NCI-H510A (cell line): ENCODE measurements at regions not wholly inside any gene's neighbourhood (a gene's known extent, or its start where the extent isn't known, plus 50 kb on each side); places are given as distances from the start of the nearest gene placed in this dataset.
"Not testable (repeated sequence)": the region's sequence is repeated elsewhere in the genome, so short reads cannot be mapped to it uniquely, and the experiment has no call there.

ENCODE experiments used
- DNase-seq: peaks from one replicate; lab custom pipeline; 2025; lab: John Stamatoyannopoulos, UW

- no peak for DNase-seq
Measured at GRCh38 chr10:29828440-29828894, 193.7 kb upstream of the SVIL start.

GRCh38 chr10:29827512-29827911 is 192.7 kb upstream of the SVIL start:
- DNase-seq, result no peak

- DNase-seq, result no peak
Measured at GRCh38 chr10:29826801-29827450, 192.2 kb upstream of the SVIL start.

- no peak for DNase-seq
Measured at GRCh38 chr10:29826221-29826620, 191.4 kb upstream of the SVIL start.

GRCh38 chr10:29823553-29824080 is 188.8 kb upstream of the SVIL start:
- DNase-seq, result no peak

GRCh38 chr10:29820890-29821461 is 186.2 kb upstream of the SVIL start:
- no peak for DNase-seq

- DNase-seq, result no peak
Measured at GRCh38 chr10:29816801-29817558, 182.2 kb upstream of the SVIL start.

- DNase-seq, result no peak
Measured at GRCh38 chr10:29815572-29815971, 180.8 kb upstream of the SVIL start.

- no peak for DNase-seq
Measured at GRCh38 chr10:29811751-29812427, 177.1 kb upstream of the SVIL start.

- no peak for DNase-seq
Measured at GRCh38 chr10:29810816-29811215, 176.0 kb upstream of the SVIL start.

GRCh38 chr10:29810231-29810630 is 175.5 kb upstream of the SVIL start:
- not testable (repeated sequence) for DNase-seq

- no peak for DNase-seq
Measured at GRCh38 chr10:29809383-29809782, 174.6 kb upstream of the SVIL start.

- DNase-seq, result no peak
Measured at GRCh38 chr10:29807163-29807806, 172.5 kb upstream of the SVIL start.

GRCh38 chr10:29806350-29806788 is 171.6 kb upstream of the SVIL start:
- no peak for DNase-seq

- DNase-seq, result no peak
Measured at GRCh38 chr10:29805134-29805723, 170.5 kb upstream of the SVIL start.

- no peak for DNase-seq
Measured at GRCh38 chr10:29804025-29804852, 169.5 kb upstream of the SVIL start.

- DNase-seq, result no peak
Measured at GRCh38 chr10:29802171-29802570, 167.4 kb upstream of the SVIL start.

GRCh38 chr10:29798921-29799690 is 164.3 kb upstream of the SVIL start:
- no peak for DNase-seq

GRCh38 chr10:29797616-29798015 is 162.8 kb upstream of the SVIL start:
- no peak for DNase-seq

GRCh38 chr10:29795850-29796249 is 161.1 kb upstream of the SVIL start:
- DNase-seq, result no peak
